ENCODE measurements at regions not wholly inside any gene's neighbourhood (a gene's known extent, or its start where the extent isn't known, plus 50 kb on each side); places are given as distances from the start of the nearest gene placed in this dataset.

GRCh38 chr13:44787617-44788016 lies 201.7 kb downstream of the NUFIP1 start:
- no peak for TF ChIP-seq CTCF (IDR thresholded peaks at IDR 0.05; ENCODE audit: low read depth, low read length, missing control alignments)
- H3K4me3 ChIP-seq (replicated peaks; ENCODE audit: low read depth, low read length) = no peak overlapping the region
- no peak for DNase-seq (ENCODE audit: extremely low read depth, low read depth)

GRCh38 chr13:44786756-44787155 lies 202.5 kb downstream of the NUFIP1 start:
- TF ChIP-seq CTCF (IDR thresholded peaks at IDR 0.05; ENCODE audit: low read depth, low read length, missing control alignments) = no peak
- no peak for DNase-seq (ENCODE audit: extremely low read depth, low read depth)
- no peak overlapping the region for H3K4me3 ChIP-seq (replicated peaks; ENCODE audit: low read depth, low read length)

- TF ChIP-seq CTCF (IDR thresholded peaks at IDR 0.05; ENCODE audit: low read depth, low read length, missing control alignments) = no peak
- no peak overlapping the region for H3K4me3 ChIP-seq (replicated peaks; ENCODE audit: low read depth, low read length)
- no peak for DNase-seq (ENCODE audit: extremely low read depth, low read depth)
These were observed 203.9 kb downstream of the NUFIP1 start for GRCh38 chr13:44785401-44785800.

- DNase-seq (ENCODE audit: extremely low read depth, low read depth) = no peak
- no peak for TF ChIP-seq CTCF (IDR thresholded peaks at IDR 0.05; ENCODE audit: low read depth, low read length, missing control alignments)
- H3K4me3 ChIP-seq (replicated peaks; ENCODE audit: low read depth, low read length) = no peak overlapping the region
These were observed 204.6 kb downstream of the NUFIP1 start for GRCh38 chr13:44784708-44785080.

GRCh38 chr13:44783994-44784707 lies 205.1 kb downstream of the NUFIP1 start:
- H3K4me3 ChIP-seq (replicated peaks; ENCODE audit: low read depth, low read length) = no peak overlapping the region
- no peak for DNase-seq (ENCODE audit: extremely low read depth, low read depth)
- no peak for TF ChIP-seq CTCF (IDR thresholded peaks at IDR 0.05; ENCODE audit: low read depth, low read length, missing control alignments)

- H3K4me3 ChIP-seq (replicated peaks; ENCODE audit: low read depth, low read length) = no peak overlapping the region
- DNase-seq (ENCODE audit: extremely low read depth, low read depth) = no peak
- TF ChIP-seq CTCF (IDR thresholded peaks at IDR 0.05; ENCODE audit: low read depth, low read length, missing control alignments) = no peak
These were observed 204.6 kb upstream of the TSC22D1 start for GRCh38 chr13:44780591-44781280.
